CD8-positive, alpha-beta memory T cell (primary cell): ENCODE measurements at regions not wholly inside any gene's neighbourhood (a gene's known extent, or its start where the extent isn't known, plus 50 kb on each side); places are given as distances from the start of the nearest gene placed in this dataset.
"Not testable (repeated sequence)": the region's sequence is repeated elsewhere in the genome, so short reads cannot be mapped to it uniquely, and the experiment has no call there.

Source experiments
- CTCF ChIA-PET: fragments of 350-600 bp; sonication (Branson Sonifier 250); formaldehyde crosslinking; loops from one replicate; lab custom pipeline; 2021; ENCODE audit warnings: antibody characterized with exemption; lab: Charles Lee
- POLR2A ChIA-PET: fragments of 350-600 bp; sonication (Branson Sonifier 250); formaldehyde crosslinking; loops from one replicate; lab custom pipeline; 2021; ENCODE audit warnings: antibody characterized with exemption; lab: Charles Lee
- DNase-seq, 5 donors: peaks; one replicate each; pipeline versions ENCODE4 v3.0.0 to v3.0.0-alpha.2; 2020 to 2022; ENCODE audit warnings: mixed read lengths in 1 of 5
- H3K27ac ChIP-seq: one replicate; pipeline ENCODE4 v1.7.0; 2013; ENCODE audit warnings: low read depth, mild to moderate bottlenecking, low read length, moderate library complexity
- H3K27me3 ChIP-seq: 2 replicates; pipeline ENCODE4 v1.7.0; 2013; ENCODE audit warnings: low read length, mild to moderate bottlenecking; ENCODE audit not compliant: insufficient read depth, poor library complexity, severe bottlenecking
- H3K36me3 ChIP-seq: 2 replicates; pipeline ENCODE4 v1.7.0; 2013; ENCODE audit warnings: mild to moderate bottlenecking, low read length, moderate library complexity; ENCODE audit not compliant: insufficient read depth
- H3K4me1 ChIP-seq: 2 replicates; pipeline ENCODE4 v1.7.0; 2013; ENCODE audit warnings: mild to moderate bottlenecking, low read length, moderate library complexity; ENCODE audit not compliant: insufficient read depth
- H3K4me3 ChIP-seq: 2 replicates; pipeline ENCODE4 v1.7.0; 2013; ENCODE audit warnings: mild to moderate bottlenecking, low read length
- H3K9me3 ChIP-seq: 2 replicates; pipeline ENCODE4 v1.7.0; 2013; ENCODE audit warnings: mild to moderate bottlenecking, low read length
- H3K27ac Mint-ChIP-seq, 8 donors: one replicate each; pipeline ENCODE4 v1.8.0; 2020 to 2021; ENCODE audit warnings: mixed read lengths in 8 of 8, mild to moderate bottlenecking in 6 of 8, inconsistent platforms in 3 of 8, moderate library complexity in 3 of 8
- H3K27me3 Mint-ChIP-seq, 2 donors: one replicate each; pipeline ENCODE4 v1.8.0; 2020 to 2021; ENCODE audit warnings: mixed read lengths in 2 of 2, mild to moderate bottlenecking in 1 of 2, moderate library complexity in 1 of 2
- H3K36me3 Mint-ChIP-seq, 3 donors: one replicate each; pipeline ENCODE4 v1.8.0; 2020 to 2021; ENCODE audit warnings: mixed read lengths in 3 of 3, inconsistent platforms in 1 of 3, mild to moderate bottlenecking in 1 of 3
- H3K4me1 Mint-ChIP-seq, 3 donors: one replicate each; pipeline ENCODE4 v1.8.0; 2020 to 2021; ENCODE audit warnings: mixed read lengths in 3 of 3, inconsistent platforms in 1 of 3, mild to moderate bottlenecking in 1 of 3
- H3K4me3 Mint-ChIP-seq, 7 donors: one replicate each; pipeline ENCODE4 v1.8.0; 2020 to 2021; ENCODE audit warnings: mixed read lengths in 7 of 7, mild to moderate bottlenecking in 6 of 7, moderate library complexity in 4 of 7, inconsistent platforms in 2 of 7
- H3K9me3 Mint-ChIP-seq, 5 donors: one replicate each; pipeline ENCODE4 v1.8.0; 2020 to 2022; ENCODE audit warnings: mixed read lengths in 5 of 5, mild to moderate bottlenecking in 3 of 5, moderate library complexity in 2 of 5, inconsistent platforms in 1 of 5

DNA sequence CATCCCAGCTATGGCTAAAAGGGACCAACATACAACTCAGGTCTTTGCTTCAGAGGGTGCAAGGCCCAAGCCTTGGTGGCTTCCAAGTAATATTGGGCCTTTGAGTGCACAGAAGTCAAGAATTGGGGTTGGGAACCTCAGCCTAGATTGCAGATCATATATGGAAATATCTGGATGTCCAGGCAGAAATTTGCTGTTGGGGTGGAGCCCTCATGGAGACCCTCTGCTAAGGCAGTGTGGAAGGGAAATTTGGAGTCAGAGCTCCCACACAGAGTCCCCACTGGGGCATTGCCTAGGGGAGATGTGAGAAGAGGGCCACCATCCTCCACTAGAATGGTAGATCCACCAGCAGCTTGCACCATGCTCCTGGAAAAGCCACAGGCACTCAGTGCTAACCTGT is 123.5 kb downstream of the PRL start:
- CTCF ChIA-PET = no interaction called here
- no peak for DNase-seq
- Mint-ChIP-seq H3K27me3 (no peaks in the 10 kb centered on the region), H3K27ac (no peak overlapping the region), H3K36me3 (no peaks in the 10 kb centered on the region), H3K9me3 (peaks cover 17 to 31% (median 23%) of the 10 kb centered on the region in 5 donors), H3K4me1 (no peaks in the 10 kb centered on the region), H3K4me3 (no peak overlapping the region)
- no peaks in the 10 kb centered on the region for H3K36me3 ChIP-seq
- POLR2A ChIA-PET = no interaction called here
- no peak overlapping the region for H3K27ac ChIP-seq
- H3K9me3 ChIP-seq = no peaks in the 10 kb centered on the region
- no peak overlapping the region for H3K4me3 ChIP-seq
- H3K27me3 ChIP-seq = no peaks in the 10 kb centered on the region
- no peaks in the 10 kb centered on the region for H3K4me1 ChIP-seq

DNA sequence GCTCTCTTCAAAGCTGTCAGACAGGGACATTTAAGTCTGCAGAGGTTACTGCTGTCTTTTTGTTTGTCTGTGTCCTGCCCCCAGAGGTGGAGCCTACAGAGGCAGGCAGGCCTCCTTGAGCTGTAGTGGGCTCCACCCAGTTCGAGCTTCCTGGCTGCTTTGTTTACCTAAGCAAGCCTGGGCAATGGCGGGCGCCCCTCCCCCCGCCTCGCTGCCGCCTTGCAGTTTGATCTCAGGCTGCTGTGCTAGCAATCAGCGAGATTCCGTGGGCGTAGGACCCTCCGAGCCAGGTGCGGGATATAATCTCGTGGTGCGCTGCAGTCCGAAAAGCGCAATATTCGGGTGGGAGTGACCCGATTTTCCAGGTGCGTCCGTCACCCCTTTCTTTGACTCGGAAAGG is 116.6 kb downstream of the PRL start:
- H3K4me3 Mint-ChIP-seq, H3K27ac ChIP-seq, CTCF ChIA-PET, H3K27me3 ChIP-seq, H3K36me3 Mint-ChIP-seq, H3K4me1 Mint-ChIP-seq, H3K9me3 ChIP-seq, H3K36me3 ChIP-seq, H3K27ac Mint-ChIP-seq, H3K4me1 ChIP-seq, POLR2A ChIA-PET, DNase-seq, H3K27me3 Mint-ChIP-seq, H3K4me3 ChIP-seq: not testable (repeated sequence)
- peaks cover 4 to 28% (median 20%) of the 10 kb centered on the region in 5 donors for H3K9me3 Mint-ChIP-seq

DNA sequence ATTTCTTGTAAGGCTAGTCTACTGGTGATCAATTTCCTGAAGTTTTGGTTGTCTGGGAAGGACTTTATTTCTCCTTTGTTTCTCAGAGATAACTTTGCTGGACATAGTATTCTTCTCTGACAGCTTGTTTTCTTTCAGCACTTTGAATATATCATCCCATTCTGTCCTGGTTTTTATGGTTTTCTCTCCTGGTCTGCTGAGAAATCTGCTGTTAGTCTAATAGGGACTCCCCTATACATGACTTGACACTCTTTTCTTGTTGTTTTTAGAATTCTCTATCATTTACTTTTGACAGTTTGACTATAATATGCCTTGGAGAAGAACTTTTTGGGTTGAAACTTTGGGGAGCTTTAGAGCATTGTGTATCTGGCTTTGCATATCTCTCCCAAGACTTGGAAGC is 112.5 kb downstream of the PRL start:
- no peaks in the 10 kb centered on the region for H3K27me3 Mint-ChIP-seq
- DNase-seq = no peak
- no peak overlapping the region for H3K27ac Mint-ChIP-seq
- H3K27me3 ChIP-seq = no peaks in the 10 kb centered on the region
- H3K4me3 ChIP-seq = no peak overlapping the region
- no peaks in the 10 kb centered on the region for H3K9me3 ChIP-seq
- peaks cover 8 to 31% (median 24%) of the 10 kb centered on the region in 5 donors for H3K9me3 Mint-ChIP-seq
- CTCF ChIA-PET = no interaction called here
- H3K4me1 Mint-ChIP-seq = no peaks in the 10 kb centered on the region
- POLR2A ChIA-PET = no interaction called here
- H3K27ac ChIP-seq = no peak overlapping the region
- H3K36me3 ChIP-seq = no peaks in the 10 kb centered on the region
- H3K36me3 Mint-ChIP-seq = no peaks in the 10 kb centered on the region
- H3K4me3 Mint-ChIP-seq = no peak overlapping the region
- H3K4me1 ChIP-seq = no peaks in the 10 kb centered on the region

DNA sequence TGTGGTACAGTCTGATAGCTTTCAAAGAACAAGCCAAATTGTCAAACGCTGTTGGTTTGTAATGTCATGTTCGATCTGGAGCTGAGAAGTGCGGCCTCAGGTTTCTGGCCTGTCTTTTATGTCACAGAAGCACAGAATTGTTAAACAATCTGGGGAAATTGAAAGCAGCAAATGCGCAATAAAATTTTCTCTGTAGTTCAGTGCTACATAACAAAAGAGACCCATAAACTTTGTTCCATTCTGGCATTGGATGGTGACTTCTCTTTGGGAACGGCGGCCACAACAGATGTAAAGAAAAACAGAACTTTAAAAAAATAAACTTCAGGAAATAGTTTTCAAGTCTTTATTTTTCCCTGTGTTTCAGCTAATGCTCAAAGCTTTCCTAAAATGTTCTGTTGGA is 106.9 kb downstream of the PRL start:
- no peaks in the 10 kb centered on the region for H3K27me3 ChIP-seq
- POLR2A ChIA-PET = no interaction called here
- peaks cover 0 to 2% of the 10 kb centered on the region in 2 donors for H3K27me3 Mint-ChIP-seq
- no peaks in the 10 kb centered on the region for H3K4me1 Mint-ChIP-seq
- H3K4me1 ChIP-seq = no peaks in the 10 kb centered on the region
- no peaks in the 10 kb centered on the region for H3K36me3 Mint-ChIP-seq
- H3K9me3 ChIP-seq = no peaks in the 10 kb centered on the region
- no peak overlapping the region for H3K27ac ChIP-seq
- H3K36me3 ChIP-seq = no peaks in the 10 kb centered on the region
- DNase-seq = no peak
- no peak overlapping the region for H3K4me3 Mint-ChIP-seq
- no peak overlapping the region for H3K27ac Mint-ChIP-seq
- no peak overlapping the region for H3K4me3 ChIP-seq
- CTCF ChIA-PET = no interaction called here
- peaks cover 4 to 12% (median 9%) of the 10 kb centered on the region in 5 donors for H3K9me3 Mint-ChIP-seq

DNA sequence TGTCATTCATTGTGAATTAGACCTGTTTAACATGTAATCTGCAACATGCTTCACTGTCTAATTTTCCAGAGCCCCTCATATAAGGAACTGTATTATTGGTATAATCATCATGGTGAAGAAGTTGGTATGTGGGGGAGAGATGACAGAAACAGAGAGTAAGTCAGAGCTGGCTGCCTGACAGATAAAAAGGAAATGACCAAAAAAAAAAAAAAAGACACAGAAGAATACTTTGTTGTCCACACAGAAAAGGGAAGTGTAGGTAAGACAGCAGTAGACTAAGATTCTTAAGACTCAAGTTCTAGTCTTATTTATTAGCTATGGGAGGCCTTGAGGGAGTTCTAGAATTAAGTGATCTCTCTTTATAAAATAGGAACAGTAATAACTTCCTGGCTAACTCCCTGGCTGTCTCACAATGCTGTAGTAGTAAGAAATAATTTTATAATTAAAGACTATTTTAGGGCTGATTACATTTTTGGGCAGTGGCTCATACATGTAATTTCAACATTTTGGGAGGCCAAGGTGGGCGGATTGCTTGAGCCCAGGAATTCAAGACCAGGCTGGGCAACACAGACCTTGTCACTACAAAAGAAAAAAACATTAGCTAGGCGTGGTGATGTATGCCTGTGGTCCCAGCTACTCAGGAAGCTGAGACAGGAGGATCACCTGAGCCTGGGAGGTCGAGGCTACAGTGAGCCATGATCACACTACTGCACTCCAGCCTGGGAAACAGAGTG is 102.5 kb downstream of the PRL start:
- Mint-ChIP-seq H3K4me3 (no peak overlapping the region), H3K27me3 (peaks cover 0 to 2% of the 10 kb centered on the region in 2 donors), H3K4me1 (no peaks in the 10 kb centered on the region), H3K36me3 (no peaks in the 10 kb centered on the region), H3K9me3 (peaks cover 0 to 6% (median 5%) of the 10 kb centered on the region in 5 donors), H3K27ac (peak overlapping the region in 2 of 8 donors; percentile 40 to 52)
- Histone ChIP-seq H3K4me3 (no peak overlapping the region), H3K4me1 (no peaks in the 10 kb centered on the region), H3K9me3 (no peaks in the 10 kb centered on the region), H3K27ac (no peak overlapping the region), H3K36me3 (no peaks in the 10 kb centered on the region), H3K27me3 (no peaks in the 10 kb centered on the region)
- CTCF ChIA-PET = no interaction called here
- POLR2A ChIA-PET = no interaction called here
- DNase-seq = no peak

DNA sequence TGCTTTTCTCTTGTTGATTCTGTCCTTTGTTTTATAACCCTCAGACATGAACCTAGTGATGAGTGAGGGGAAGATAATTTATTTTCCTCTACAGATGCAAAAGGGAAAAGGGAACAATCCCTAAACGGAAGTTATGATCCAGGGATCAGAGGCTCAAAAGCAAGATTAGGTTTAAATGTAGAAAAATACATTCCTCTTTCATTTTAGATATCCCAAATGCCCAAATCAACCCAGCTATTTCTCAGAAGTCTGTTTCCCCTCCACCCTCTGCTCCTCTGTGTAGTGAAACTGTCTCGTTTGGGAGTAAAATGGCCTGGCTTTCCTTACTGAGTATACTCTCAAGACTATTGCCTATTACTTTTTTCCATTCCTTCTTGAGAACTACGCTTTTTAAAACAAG is 97.1 kb downstream of the PRL start:
- Histone ChIP-seq H3K27ac (no peak overlapping the region), H3K9me3 (no peaks in the 10 kb centered on the region), H3K36me3 (no peaks in the 10 kb centered on the region), H3K4me3 (no peak overlapping the region), H3K27me3 (no peaks in the 10 kb centered on the region), H3K4me1 (no peaks in the 10 kb centered on the region)
- ChIA-PET CTCF (no interaction called here), POLR2A (no interaction called here)
- no peaks in the 10 kb centered on the region for H3K36me3 Mint-ChIP-seq
- H3K9me3 Mint-ChIP-seq = peaks cover 0 to 18% (median 4%) of the 10 kb centered on the region in 5 donors
- H3K4me3 Mint-ChIP-seq = no peak overlapping the region
- H3K27me3 Mint-ChIP-seq = no peaks in the 10 kb centered on the region
- H3K27ac Mint-ChIP-seq = no peak overlapping the region
- H3K4me1 Mint-ChIP-seq = no peaks in the 10 kb centered on the region
- no peak for DNase-seq

DNA sequence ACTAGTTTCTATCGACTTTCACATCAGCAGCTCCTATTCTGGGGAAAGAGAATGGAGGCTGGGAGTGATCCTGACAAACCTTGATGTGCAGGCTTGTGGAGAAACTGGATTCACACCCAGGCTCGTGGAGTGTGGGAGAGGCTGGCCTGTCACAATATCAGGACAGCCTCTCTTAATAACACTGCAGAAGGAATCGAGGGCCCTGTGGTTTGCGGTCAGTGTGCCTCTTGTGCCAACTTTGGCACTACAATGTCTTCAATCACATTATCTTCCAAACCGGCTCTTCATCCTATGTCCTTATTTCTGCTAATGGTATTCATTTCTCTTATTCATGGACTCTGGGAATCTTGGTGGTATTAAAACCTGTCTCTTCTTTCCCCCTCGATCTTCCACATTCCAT is 92.7 kb downstream of the PRL start:
- H3K9me3 ChIP-seq = no peaks in the 10 kb centered on the region
- no peak overlapping the region for H3K4me3 Mint-ChIP-seq
- no peaks in the 10 kb centered on the region for H3K4me1 Mint-ChIP-seq
- no peak for DNase-seq
- no peak overlapping the region for H3K4me3 ChIP-seq
- H3K27me3 ChIP-seq = no peaks in the 10 kb centered on the region
- no peaks in the 10 kb centered on the region for H3K36me3 ChIP-seq
- H3K27ac ChIP-seq = no peak overlapping the region
- ChIA-PET POLR2A (no interaction called here), CTCF (no interaction called here)
- no peaks in the 10 kb centered on the region for H3K27me3 Mint-ChIP-seq
- H3K4me1 ChIP-seq = no peaks in the 10 kb centered on the region
- H3K9me3 Mint-ChIP-seq = peaks cover 0 to 18% (median 10%) of the 10 kb centered on the region in 5 donors
- H3K27ac Mint-ChIP-seq = no peak overlapping the region
- no peaks in the 10 kb centered on the region for H3K36me3 Mint-ChIP-seq

DNA sequence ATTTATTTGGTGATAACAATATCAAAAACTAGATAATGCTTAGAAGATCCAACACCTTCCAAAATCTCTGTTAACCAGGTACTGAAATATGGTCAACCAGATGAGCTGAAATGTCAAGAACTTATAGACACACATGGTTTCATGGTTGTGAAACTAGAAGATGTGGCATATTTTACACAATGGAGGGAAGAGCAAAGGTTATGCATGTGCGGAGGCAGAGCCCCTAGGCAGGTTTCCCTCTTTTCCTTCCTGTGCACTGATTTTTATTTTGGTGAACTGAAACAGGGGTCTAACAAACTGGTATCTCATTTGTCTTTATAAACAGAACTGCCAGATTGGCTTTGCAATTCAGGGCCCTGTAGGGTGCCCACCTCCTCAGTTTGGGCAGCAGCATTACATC is 91.6 kb downstream of the PRL start:
- ChIA-PET CTCF (no interaction called here), POLR2A (no interaction called here)
- Histone ChIP-seq H3K9me3 (no peaks in the 10 kb centered on the region), H3K27ac (no peak overlapping the region), H3K36me3 (no peaks in the 10 kb centered on the region), H3K4me1 (no peaks in the 10 kb centered on the region), H3K4me3 (no peak overlapping the region), H3K27me3 (no peaks in the 10 kb centered on the region)
- peaks cover 0 to 11% (median 10%) of the 10 kb centered on the region in 5 donors for H3K9me3 Mint-ChIP-seq
- H3K36me3 Mint-ChIP-seq = no peaks in the 10 kb centered on the region
- no peaks in the 10 kb centered on the region for H3K27me3 Mint-ChIP-seq
- DNase-seq = no peak
- H3K4me1 Mint-ChIP-seq = no peaks in the 10 kb centered on the region
- no peak overlapping the region for H3K4me3 Mint-ChIP-seq
- no peak overlapping the region for H3K27ac Mint-ChIP-seq
